VCaP (cell line): ENCODE measurements at regions not wholly inside any gene's neighbourhood (a gene's known extent, or its start where the extent isn't known, plus 50 kb on each side); places are given as distances from the start of the nearest gene placed in this dataset.

Experiments used
- H3K27ac ChIP-seq: fragments of 450-650 bp; 2 replicates; pipeline ENCODE4 v1.5.1; 2017
- CTCF ChIP-seq: fragments of 450-650 bp; conservative IDR thresholded peaks from 2 replicates; pipeline ENCODE4 v1.5.1; 2017; ENCODE audit warnings: mild to moderate bottlenecking, moderate library complexity

GRCh38 chr1:168782559-168783116 is 53.6 kb upstream of the DPT start:
- no peak overlapping the region for H3K27ac ChIP-seq
- no peak for TF ChIP-seq CTCF

GRCh38 chr1:168783458-168784210 is 54.6 kb upstream of the DPT start:
- no peak for TF ChIP-seq CTCF
- no peak overlapping the region for H3K27ac ChIP-seq

- no peak for TF ChIP-seq CTCF
- H3K27ac ChIP-seq = no peak overlapping the region
Observed at GRCh38 chr1:168786476-168787330, 57.7 kb upstream of the DPT start.

- no peak overlapping the region for H3K27ac ChIP-seq
- TF ChIP-seq CTCF = no peak
Observed at GRCh38 chr1:168788258-168788657, 59.3 kb upstream of the DPT start.

- H3K27ac ChIP-seq = no peak overlapping the region
- TF ChIP-seq CTCF = no peak
Observed at GRCh38 chr1:168789501-168789900, 60.5 kb upstream of the DPT start.

- no peak overlapping the region for H3K27ac ChIP-seq
- TF ChIP-seq CTCF = no peak
Observed at GRCh38 chr1:168792142-168792541, 63.1 kb upstream of the DPT start.

- H3K27ac ChIP-seq = no peak overlapping the region
- TF ChIP-seq CTCF = no peak
Observed at GRCh38 chr1:168792592-168793125, 63.7 kb upstream of the DPT start.
